GM12891 (cell line): ENCODE measurements at regions not wholly inside any gene's neighbourhood (a gene's known extent, or its start where the extent isn't known, plus 50 kb on each side); places are given as distances from the start of the nearest gene placed in this dataset.
"Not testable (repeated sequence)": the region's sequence is repeated elsewhere in the genome, so short reads cannot be mapped to it uniquely, and the experiment has no call there.

Experiments used
- POLR2A ChIP-seq: IDR thresholded peaks from 2 replicates; pipeline ENCODE4 v1.6.1; 2011; ENCODE audit warnings: low read depth, low read length, control low read depth
- POLR2AphosphoS5 ChIP-seq: IDR thresholded peaks from 2 replicates; pipeline ENCODE4 v1.6.1; 2011; ENCODE audit warnings: low read depth, low read length, control low read depth

DNA sequence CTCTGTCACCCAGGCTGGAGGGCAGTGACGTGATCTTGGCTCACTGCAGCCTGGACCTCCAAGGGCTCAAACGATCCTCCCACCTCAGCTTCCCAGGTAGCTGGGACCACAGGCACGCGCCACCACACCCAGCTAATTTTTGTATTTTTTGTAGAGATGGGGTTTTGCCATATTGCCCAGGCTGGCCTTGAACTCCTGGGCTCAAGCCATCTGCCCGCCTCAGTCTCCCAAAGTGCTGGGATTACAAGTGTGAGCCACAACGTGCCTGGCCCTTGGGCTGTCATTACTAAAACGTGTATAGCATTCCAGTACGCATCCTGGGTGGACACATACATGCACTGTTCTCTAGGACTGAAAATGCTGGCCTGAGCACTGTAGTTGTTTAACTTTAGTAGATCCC lies 65.9 kb downstream of the SMIM38 start:
- TF ChIP-seq POLR2A, POLR2AphosphoS5: not testable (repeated sequence)
